ENCODE measurements at regions not wholly inside any gene's neighbourhood (a gene's known extent, or its start where the extent isn't known, plus 50 kb on each side); places are given as distances from the start of the nearest gene placed in this dataset.

DNA sequence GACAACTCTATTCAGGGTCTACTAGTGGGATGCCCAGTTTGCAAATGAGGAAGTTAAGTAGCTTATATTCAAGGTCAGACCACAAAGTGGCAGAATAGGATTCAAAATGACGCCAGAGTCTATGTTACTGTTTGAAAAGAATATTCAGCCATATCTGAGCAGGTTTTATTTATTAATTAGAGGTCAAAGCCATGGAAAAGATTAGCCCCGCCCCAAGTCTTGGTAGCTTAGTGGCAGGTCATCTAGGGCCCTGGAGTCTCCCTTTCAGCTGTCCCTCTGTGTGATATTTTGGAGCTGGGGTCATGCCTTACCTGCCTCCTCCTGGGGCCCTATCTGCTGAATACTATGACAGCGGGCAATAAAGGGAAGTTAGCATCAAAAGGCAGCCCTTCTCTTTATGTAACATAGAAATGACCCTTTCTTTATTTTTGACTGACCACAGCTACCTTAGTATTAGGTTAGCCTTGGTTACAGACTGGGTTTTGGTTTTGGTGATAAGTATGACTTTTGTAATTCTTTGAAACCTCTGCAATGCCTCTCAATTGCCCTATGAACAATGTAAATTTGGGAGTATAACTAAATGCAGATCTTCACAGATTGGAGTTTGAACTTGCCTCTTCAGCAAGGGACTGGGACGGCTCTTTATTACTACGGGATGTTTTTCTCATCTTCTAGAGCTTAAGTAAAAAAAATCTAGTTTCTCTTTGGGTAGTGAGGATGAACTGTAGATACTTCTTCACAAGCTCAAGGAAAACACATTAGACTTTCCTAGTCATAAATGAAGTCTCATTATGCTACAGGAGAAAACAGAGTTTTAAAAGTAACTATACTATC, 153.0 kb upstream of the ITGA4 start:
- TF ChIP-seq, protein P1, sequence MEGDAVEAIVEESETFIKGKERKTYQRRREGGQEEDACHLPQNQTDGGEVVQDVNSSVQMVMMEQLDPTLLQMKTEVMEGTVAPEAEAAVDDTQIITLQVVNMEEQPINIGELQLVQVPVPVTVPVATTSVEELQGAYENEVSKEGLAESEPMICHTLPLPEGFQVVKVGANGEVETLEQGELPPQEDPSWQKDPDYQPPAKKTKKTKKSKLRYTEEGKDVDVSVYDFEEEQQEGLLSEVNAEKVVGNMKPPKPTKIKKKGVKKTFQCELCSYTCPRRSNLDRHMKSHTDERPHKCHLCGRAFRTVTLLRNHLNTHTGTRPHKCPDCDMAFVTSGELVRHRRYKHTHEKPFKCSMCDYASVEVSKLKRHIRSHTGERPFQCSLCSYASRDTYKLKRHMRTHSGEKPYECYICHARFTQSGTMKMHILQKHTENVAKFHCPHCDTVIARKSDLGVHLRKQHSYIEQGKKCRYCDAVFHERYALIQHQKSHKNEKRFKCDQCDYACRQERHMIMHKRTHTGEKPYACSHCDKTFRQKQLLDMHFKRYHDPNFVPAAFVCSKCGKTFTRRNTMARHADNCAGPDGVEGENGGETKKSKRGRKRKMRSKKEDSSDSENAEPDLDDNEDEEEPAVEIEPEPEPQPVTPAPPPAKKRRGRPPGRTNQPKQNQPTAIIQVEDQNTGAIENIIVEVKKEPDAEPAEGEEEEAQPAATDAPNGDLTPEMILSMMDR (IDR thresholded peaks at IDR 0.05): no peak
- TF ChIP-seq POLR2A (IDR thresholded peaks at IDR 0.05): no peak

All from breast epithelium (tissue), 3 donors.